ENCODE measurements at regions not wholly inside any gene's neighbourhood (a gene's known extent, or its start where the extent isn't known, plus 50 kb on each side); places are given as distances from the start of the nearest gene placed in this dataset.
"Not testable (repeated sequence)": the region's sequence is repeated elsewhere in the genome, so short reads cannot be mapped to it uniquely, and the experiment has no call there.

- no peak overlapping the region for H3K4me3 Mint-ChIP-seq
- no peaks in the 10 kb centered on the region for H3K4me1 Mint-ChIP-seq (ENCODE audit: low read depth)
- no peak for DNase-seq (ENCODE audit: low spot score)
- H3K36me3 Mint-ChIP-seq (ENCODE audit: low read depth) = no peaks in the 10 kb centered on the region
- no peaks in the 10 kb centered on the region for H3K9me3 Mint-ChIP-seq
- no peak overlapping the region for H3K27ac Mint-ChIP-seq
- no peaks in the 10 kb centered on the region for H3K27me3 Mint-ChIP-seq (ENCODE audit: low read depth)
Observed at GRCh38 chrY:8036563-8036962, 1125.0 kb upstream of the AMELY start.

DNA sequence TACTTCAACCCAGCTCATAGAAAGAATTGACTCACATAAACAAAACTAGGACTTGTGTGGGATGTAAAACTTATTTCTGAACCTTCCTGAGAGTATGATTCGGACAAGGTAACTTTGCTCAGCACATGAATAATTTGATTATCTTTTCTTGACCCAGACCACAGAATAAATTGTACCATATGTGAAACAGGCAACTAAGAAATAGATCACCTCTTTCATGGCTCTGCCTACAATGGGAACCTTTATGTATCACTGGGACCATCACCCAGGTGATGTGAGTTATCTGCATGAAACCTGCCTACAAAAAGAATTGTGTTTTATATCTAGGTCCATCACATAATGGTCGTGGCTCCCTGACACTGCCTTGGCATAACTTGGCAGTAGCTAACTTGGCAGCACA, 1124.1 kb upstream of the AMELY start:
- H3K27me3 Mint-ChIP-seq (ENCODE audit: low read depth) = no peaks in the 10 kb centered on the region
- no peak overlapping the region for H3K27ac Mint-ChIP-seq
- no peak overlapping the region for H3K4me3 Mint-ChIP-seq
- H3K9me3 Mint-ChIP-seq = no peaks in the 10 kb centered on the region
- no peaks in the 10 kb centered on the region for H3K4me1 Mint-ChIP-seq (ENCODE audit: low read depth)
- H3K36me3 Mint-ChIP-seq (ENCODE audit: low read depth) = no peaks in the 10 kb centered on the region
- DNase-seq (ENCODE audit: low spot score) = no peak

DNA sequence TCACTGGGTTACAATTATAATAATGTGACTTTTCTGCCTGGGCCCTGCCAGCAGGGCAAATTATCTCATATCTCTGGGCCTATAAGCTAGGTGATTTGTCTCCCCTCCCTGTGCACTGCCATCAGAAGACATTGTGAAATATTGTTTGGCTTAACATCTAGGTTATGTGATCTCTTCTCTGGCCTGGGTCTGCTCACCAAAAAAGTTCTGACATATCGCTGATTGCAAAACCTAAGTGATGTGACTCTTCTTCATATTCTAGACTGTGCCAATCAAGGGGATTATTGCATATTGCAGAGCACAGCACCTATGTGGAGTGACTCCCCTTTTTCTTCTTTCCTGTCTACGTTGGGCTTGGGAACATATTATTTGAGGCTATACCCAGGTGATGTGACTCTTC, 1123.1 kb upstream of the AMELY start:
- H3K9me3 Mint-ChIP-seq = no peaks in the 10 kb centered on the region
- no peaks in the 10 kb centered on the region for H3K36me3 Mint-ChIP-seq (ENCODE audit: low read depth)

GRCh38 chrY:8033200-8033599, 1121.6 kb upstream of the AMELY start:
- Mint-ChIP-seq H3K4me3 (no peak overlapping the region), H3K9me3 (no peaks in the 10 kb centered on the region), H3K27me3 (ENCODE audit: low read depth) (no peaks in the 10 kb centered on the region), H3K36me3 (ENCODE audit: low read depth) (no peaks in the 10 kb centered on the region), H3K27ac (no peak overlapping the region), H3K4me1 (ENCODE audit: low read depth) (no peaks in the 10 kb centered on the region)
- DNase-seq (ENCODE audit: low spot score) = no peak

More for the DNA sequence above, 1123.1 kb upstream of the AMELY start:
- H3K27me3 Mint-ChIP-seq (ENCODE audit: low read depth) = no peaks in the 10 kb centered on the region
- H3K4me3 Mint-ChIP-seq = no peak overlapping the region
- H3K4me1 Mint-ChIP-seq (ENCODE audit: low read depth) = no peaks in the 10 kb centered on the region
- no peak overlapping the region for H3K27ac Mint-ChIP-seq
- DNase-seq (ENCODE audit: low spot score) = no peak

DNA sequence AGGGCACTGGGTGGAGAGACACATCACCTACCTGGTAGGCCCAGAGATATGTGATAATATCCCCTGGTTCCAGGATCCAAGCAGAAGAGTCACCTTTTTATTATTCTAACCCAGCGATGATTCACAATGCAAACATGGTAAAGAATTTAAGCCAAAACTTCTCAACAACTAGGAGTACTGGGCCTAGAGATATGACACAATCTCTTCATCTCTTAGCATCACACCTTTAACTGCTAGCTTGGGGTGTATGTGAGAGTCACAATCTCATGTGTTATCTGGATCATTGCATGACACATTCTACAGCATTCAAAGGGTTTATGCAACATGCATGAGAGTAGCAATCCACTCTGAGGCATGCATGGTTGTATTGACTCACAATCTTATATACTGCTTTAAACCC, 1109.0 kb upstream of the AMELY start:
- Mint-ChIP-seq H3K4me1 (ENCODE audit: low read depth) (no peaks in the 10 kb centered on the region), H3K27me3 (ENCODE audit: low read depth) (no peaks in the 10 kb centered on the region), H3K9me3 (no peaks in the 10 kb centered on the region), H3K36me3 (ENCODE audit: low read depth) (no peaks in the 10 kb centered on the region), H3K27ac (no peak overlapping the region), H3K4me3 (no peak overlapping the region)
- DNase-seq (ENCODE audit: low spot score) = no peak

- H3K4me1 Mint-ChIP-seq (ENCODE audit: low read depth) = no peaks in the 10 kb centered on the region
- DNase-seq (ENCODE audit: low spot score) = no peak
- no peaks in the 10 kb centered on the region for H3K27me3 Mint-ChIP-seq (ENCODE audit: low read depth)
- H3K27ac Mint-ChIP-seq = no peak overlapping the region
- no peak overlapping the region for H3K4me3 Mint-ChIP-seq
- H3K9me3 Mint-ChIP-seq = no peaks in the 10 kb centered on the region
- no peaks in the 10 kb centered on the region for H3K36me3 Mint-ChIP-seq (ENCODE audit: low read depth)
Observed at GRCh38 chrY:8011515-8011914, 1100.0 kb upstream of the AMELY start.

DNA sequence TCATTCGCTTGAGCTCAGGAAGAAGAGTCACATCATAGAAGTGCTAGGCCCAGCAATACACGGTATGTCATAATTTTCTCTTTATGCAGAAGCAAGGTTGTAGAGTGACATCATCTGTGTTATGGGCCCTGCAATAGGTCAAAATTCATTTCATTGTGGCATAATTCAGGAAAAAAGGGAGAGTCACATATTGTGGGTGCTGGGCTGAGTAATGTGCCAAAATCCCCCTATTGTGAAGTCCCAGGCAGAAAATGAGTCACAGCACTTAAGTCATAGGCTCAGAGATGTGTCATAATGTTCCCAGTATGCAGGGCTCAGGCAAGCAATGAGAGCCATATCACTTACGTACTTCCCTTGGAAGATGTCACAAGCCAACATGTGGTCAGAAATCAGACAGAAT, 1092.6 kb upstream of the AMELY start:
- Mint-ChIP-seq H3K9me3 (no peaks in the 10 kb centered on the region), H3K36me3 (ENCODE audit: low read depth) (no peaks in the 10 kb centered on the region), H3K27ac (no peak overlapping the region), H3K4me3 (no peak overlapping the region), H3K27me3 (ENCODE audit: low read depth) (no peaks in the 10 kb centered on the region), H3K4me1 (ENCODE audit: low read depth) (no peaks in the 10 kb centered on the region)
- peak; percentile 13 for DNase-seq (ENCODE audit: low spot score)

GRCh38 chrY:7996726-7997125, 1085.2 kb upstream of the AMELY start:
- no peaks in the 10 kb centered on the region for H3K4me1 Mint-ChIP-seq (ENCODE audit: low read depth)
- DNase-seq (ENCODE audit: low spot score) = no peak
- no peaks in the 10 kb centered on the region for H3K9me3 Mint-ChIP-seq
- no peak overlapping the region for H3K4me3 Mint-ChIP-seq
- H3K27me3 Mint-ChIP-seq (ENCODE audit: low read depth) = no peaks in the 10 kb centered on the region
- no peak overlapping the region for H3K27ac Mint-ChIP-seq
- H3K36me3 Mint-ChIP-seq (ENCODE audit: low read depth) = no peaks in the 10 kb centered on the region

- not testable (repeated sequence) for H3K4me1 Mint-ChIP-seq (ENCODE audit: low read depth); DNase-seq (ENCODE audit: low spot score); H3K9me3 Mint-ChIP-seq; H3K27me3 Mint-ChIP-seq (ENCODE audit: low read depth); H3K27ac Mint-ChIP-seq; H3K4me3 Mint-ChIP-seq; H3K36me3 Mint-ChIP-seq (ENCODE audit: low read depth)
Observed at GRCh38 chrY:7994781-7995180, 1083.2 kb upstream of the AMELY start.

DNA sequence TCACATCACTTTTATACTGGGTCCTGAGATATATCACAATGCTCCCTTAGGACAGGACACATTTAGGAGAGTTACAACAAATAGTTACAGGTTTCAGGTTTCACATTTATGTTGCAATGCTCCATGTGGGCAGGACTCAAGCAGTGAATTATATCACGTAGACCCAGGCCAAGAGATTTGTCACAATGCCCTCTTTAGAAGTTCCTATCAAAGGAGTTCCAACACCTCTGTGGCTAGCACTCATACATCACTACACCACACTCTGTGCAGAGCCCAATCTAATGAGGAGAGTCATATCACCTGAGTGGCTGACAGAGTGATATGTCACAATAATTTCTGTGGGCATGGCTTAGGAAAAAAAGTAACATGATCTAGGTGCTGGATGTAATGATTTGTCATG, 1068.2 kb upstream of the AMELY start:
- no peaks in the 10 kb centered on the region for H3K4me1 Mint-ChIP-seq (ENCODE audit: low read depth)
- H3K9me3 Mint-ChIP-seq = no peaks in the 10 kb centered on the region
- H3K27ac Mint-ChIP-seq = no peak overlapping the region
- no peak for DNase-seq (ENCODE audit: low spot score)
- H3K27me3 Mint-ChIP-seq (ENCODE audit: low read depth) = no peaks in the 10 kb centered on the region
- no peak overlapping the region for H3K4me3 Mint-ChIP-seq
- H3K36me3 Mint-ChIP-seq (ENCODE audit: low read depth) = no peaks in the 10 kb centered on the region

DNA sequence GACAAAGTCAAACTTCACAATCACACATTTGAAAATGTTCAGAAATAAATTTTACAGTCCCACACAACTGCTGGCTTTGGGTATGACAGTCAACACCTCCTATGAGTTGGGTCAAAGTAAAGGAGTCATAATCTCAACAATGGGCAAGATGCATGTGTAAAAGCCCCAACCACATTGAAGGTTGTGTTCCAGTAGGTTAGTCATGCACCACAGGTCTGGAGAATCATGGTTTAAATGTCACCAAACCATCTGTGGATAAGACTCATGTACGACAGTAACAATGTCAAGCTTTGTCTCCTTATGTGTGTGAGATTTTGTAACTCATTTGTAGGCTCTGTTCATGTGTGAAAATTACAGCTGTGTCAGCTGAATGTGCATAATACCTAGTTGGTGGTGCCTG, 1065.7 kb upstream of the AMELY start:
- Mint-ChIP-seq H3K4me3 (no peak overlapping the region), H3K4me1 (ENCODE audit: low read depth) (no peaks in the 10 kb centered on the region), H3K9me3 (no peaks in the 10 kb centered on the region), H3K27me3 (ENCODE audit: low read depth) (no peaks in the 10 kb centered on the region), H3K27ac (no peak overlapping the region), H3K36me3 (ENCODE audit: low read depth) (no peaks in the 10 kb centered on the region)
- DNase-seq (ENCODE audit: low spot score) = no peak

DNA sequence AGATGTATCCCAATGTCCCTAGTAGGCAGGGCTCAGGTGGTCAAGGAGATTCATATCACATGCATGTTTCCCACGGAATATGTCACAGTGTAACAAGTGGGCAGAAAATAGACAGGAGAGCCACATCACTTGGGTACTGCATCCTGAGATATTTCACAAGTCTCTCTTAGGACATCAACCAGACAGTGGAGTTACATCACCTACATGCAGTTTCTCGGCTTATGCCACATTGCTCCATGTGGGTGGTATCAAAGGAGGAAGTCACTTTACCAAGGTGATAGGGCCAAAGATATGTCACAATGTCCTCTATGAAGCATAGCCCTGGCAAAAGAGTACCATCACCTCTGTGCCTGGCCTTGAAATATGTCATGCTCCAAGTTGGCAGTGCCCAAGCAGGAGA, 1056.7 kb upstream of the AMELY start:
- no peaks in the 10 kb centered on the region for H3K4me1 Mint-ChIP-seq (ENCODE audit: low read depth)
- no peaks in the 10 kb centered on the region for H3K36me3 Mint-ChIP-seq (ENCODE audit: low read depth)

GRCh38 chrY:7966916-7967315, 1055.4 kb upstream of the AMELY start:
- Mint-ChIP-seq H3K27me3 (ENCODE audit: low read depth) (no peaks in the 10 kb centered on the region), H3K9me3 (no peaks in the 10 kb centered on the region), H3K27ac (no peak overlapping the region), H3K4me1 (ENCODE audit: low read depth) (no peaks in the 10 kb centered on the region), H3K4me3 (no peak overlapping the region), H3K36me3 (ENCODE audit: low read depth) (no peaks in the 10 kb centered on the region)
- DNase-seq (ENCODE audit: low spot score) = no peak

More for the DNA sequence above, 1056.7 kb upstream of the AMELY start:
- Mint-ChIP-seq H3K9me3 (no peaks in the 10 kb centered on the region), H3K4me3 (no peak overlapping the region), H3K27me3 (ENCODE audit: low read depth) (no peaks in the 10 kb centered on the region), H3K27ac (no peak overlapping the region)
- DNase-seq (ENCODE audit: low spot score) = no peak

DNA sequence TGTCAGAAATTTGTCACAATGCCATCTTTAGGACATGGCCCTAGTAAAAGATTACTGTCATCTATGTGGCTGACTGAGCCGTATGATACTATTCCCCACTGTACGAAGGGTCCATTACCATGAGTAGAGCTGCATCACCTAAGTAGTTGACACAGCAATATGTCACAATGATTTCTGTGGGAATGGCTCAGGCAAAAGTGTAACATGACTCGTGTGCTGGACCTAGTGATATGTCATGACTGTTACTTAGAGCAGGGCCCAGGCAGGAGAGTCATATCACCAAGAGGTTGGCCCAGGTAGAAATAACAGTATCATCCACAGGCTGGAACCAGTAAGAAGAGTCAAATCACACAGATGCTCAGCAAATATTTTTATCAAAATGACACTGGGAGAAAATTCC, 1051.8 kb upstream of the AMELY start:
- Mint-ChIP-seq H3K27ac (no peak overlapping the region), H3K4me1 (ENCODE audit: low read depth) (no peaks in the 10 kb centered on the region), H3K9me3 (no peaks in the 10 kb centered on the region), H3K4me3 (no peak overlapping the region), H3K36me3 (ENCODE audit: low read depth) (no peaks in the 10 kb centered on the region), H3K27me3 (ENCODE audit: low read depth) (no peaks in the 10 kb centered on the region)
- no peak for DNase-seq (ENCODE audit: low spot score)

- H3K4me3 Mint-ChIP-seq = no peak overlapping the region
- H3K27me3 Mint-ChIP-seq (ENCODE audit: low read depth) = no peaks in the 10 kb centered on the region
- no peaks in the 10 kb centered on the region for H3K4me1 Mint-ChIP-seq (ENCODE audit: low read depth)
- H3K36me3 Mint-ChIP-seq (ENCODE audit: low read depth) = no peaks in the 10 kb centered on the region
- DNase-seq (ENCODE audit: low spot score) = no peak
- no peaks in the 10 kb centered on the region for H3K9me3 Mint-ChIP-seq
- H3K27ac Mint-ChIP-seq = no peak overlapping the region
Observed at GRCh38 chrY:7962350-7962749, 1050.8 kb upstream of the AMELY start.
